Neural cell (in vitro differentiated cells): ENCODE measurements at regions not wholly inside any gene's neighbourhood (a gene's known extent, or its start where the extent isn't known, plus 50 kb on each side); places are given as distances from the start of the nearest gene placed in this dataset.

Experiments used
- TF ChIP-seq, protein P1 (sequence below): fragments of 450-650 bp; IDR thresholded peaks from 2 replicates; pipeline ENCODE4 v1.5.1; 2014; ENCODE audit warnings: antibody characterized with exemption, mild to moderate bottlenecking, moderate library complexity; ENCODE audit not compliant: poor library complexity, severe bottlenecking
- TF ChIP-seq, protein P2 (sequence below): IDR thresholded peaks from 2 replicates; pipeline ENCODE4 v1.6.1; 2012; ENCODE audit warnings: borderline replicate concordance

DNA sequence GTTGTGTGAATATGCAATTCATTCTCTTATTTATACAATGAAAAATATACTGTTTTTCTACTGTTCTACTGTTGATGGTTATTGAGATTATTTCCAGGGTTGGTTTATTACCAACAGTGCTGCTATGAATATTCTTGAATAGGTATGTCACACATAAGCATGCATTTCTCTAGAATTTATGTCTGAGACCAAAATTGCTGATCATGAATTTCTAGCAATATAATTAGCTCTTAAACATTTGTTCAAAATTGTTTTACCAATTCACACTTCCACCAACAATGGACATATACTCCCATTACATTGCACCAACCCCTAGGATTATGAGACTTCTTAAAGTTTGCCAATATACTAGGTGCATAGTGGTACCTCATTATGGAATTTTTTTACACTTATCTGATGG is 164.1 kb upstream of the KCNQ5 start:
- TF ChIP-seq, protein P1, sequence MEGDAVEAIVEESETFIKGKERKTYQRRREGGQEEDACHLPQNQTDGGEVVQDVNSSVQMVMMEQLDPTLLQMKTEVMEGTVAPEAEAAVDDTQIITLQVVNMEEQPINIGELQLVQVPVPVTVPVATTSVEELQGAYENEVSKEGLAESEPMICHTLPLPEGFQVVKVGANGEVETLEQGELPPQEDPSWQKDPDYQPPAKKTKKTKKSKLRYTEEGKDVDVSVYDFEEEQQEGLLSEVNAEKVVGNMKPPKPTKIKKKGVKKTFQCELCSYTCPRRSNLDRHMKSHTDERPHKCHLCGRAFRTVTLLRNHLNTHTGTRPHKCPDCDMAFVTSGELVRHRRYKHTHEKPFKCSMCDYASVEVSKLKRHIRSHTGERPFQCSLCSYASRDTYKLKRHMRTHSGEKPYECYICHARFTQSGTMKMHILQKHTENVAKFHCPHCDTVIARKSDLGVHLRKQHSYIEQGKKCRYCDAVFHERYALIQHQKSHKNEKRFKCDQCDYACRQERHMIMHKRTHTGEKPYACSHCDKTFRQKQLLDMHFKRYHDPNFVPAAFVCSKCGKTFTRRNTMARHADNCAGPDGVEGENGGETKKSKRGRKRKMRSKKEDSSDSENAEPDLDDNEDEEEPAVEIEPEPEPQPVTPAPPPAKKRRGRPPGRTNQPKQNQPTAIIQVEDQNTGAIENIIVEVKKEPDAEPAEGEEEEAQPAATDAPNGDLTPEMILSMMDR, result no peak
- TF ChIP-seq, protein P2, sequence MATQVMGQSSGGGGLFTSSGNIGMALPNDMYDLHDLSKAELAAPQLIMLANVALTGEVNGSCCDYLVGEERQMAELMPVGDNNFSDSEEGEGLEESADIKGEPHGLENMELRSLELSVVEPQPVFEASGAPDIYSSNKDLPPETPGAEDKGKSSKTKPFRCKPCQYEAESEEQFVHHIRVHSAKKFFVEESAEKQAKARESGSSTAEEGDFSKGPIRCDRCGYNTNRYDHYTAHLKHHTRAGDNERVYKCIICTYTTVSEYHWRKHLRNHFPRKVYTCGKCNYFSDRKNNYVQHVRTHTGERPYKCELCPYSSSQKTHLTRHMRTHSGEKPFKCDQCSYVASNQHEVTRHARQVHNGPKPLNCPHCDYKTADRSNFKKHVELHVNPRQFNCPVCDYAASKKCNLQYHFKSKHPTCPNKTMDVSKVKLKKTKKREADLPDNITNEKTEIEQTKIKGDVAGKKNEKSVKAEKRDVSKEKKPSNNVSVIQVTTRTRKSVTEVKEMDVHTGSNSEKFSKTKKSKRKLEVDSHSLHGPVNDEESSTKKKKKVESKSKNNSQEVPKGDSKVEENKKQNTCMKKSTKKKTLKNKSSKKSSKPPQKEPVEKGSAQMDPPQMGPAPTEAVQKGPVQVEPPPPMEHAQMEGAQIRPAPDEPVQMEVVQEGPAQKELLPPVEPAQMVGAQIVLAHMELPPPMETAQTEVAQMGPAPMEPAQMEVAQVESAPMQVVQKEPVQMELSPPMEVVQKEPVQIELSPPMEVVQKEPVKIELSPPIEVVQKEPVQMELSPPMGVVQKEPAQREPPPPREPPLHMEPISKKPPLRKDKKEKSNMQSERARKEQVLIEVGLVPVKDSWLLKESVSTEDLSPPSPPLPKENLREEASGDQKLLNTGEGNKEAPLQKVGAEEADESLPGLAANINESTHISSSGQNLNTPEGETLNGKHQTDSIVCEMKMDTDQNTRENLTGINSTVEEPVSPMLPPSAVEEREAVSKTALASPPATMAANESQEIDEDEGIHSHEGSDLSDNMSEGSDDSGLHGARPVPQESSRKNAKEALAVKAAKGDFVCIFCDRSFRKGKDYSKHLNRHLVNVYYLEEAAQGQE, result no peak
